Osteoblast (primary cell): ENCODE measurements at regions not wholly inside any gene's neighbourhood (a gene's known extent, or its start where the extent isn't known, plus 50 kb on each side); places are given as distances from the start of the nearest gene placed in this dataset.
"Not testable (repeated sequence)": the region's sequence is repeated elsewhere in the genome, so short reads cannot be mapped to it uniquely, and the experiment has no call there.

ENCODE experiments used
- DNase-seq: peaks from one replicate; pipeline ENCODE4 v3.0.0; 2011; ENCODE audit warnings: low spot score, mixed read lengths; ENCODE audit not compliant: insufficient read length; ENCODE audit errors: missing footprints
- H2AFZ ChIP-seq: 2 replicates; pipeline ENCODE4 v1.6.0; 2011; ENCODE audit warnings: mild to moderate bottlenecking, low read length
- H3K27ac ChIP-seq: 2 replicates; pipeline ENCODE4 v1.5.1; 2011; ENCODE audit warnings: mild to moderate bottlenecking, low read depth, low read length, moderate library complexity
- H3K27me3 ChIP-seq: 2 replicates; pipeline ENCODE4 v1.6.0; 2012; ENCODE audit warnings: mild to moderate bottlenecking, control low read depth, inconsistent platforms, low read length, moderate library complexity; ENCODE audit not compliant: insufficient read depth
- H3K36me3 ChIP-seq: 2 replicates; pipeline ENCODE4 v1.5.1; 2011; ENCODE audit warnings: mild to moderate bottlenecking, low read length, control low read depth, moderate library complexity; ENCODE audit not compliant: insufficient read depth
- H3K4me1 ChIP-seq: 2 replicates; pipeline ENCODE4 v1.5.1; 2011; ENCODE audit warnings: mild to moderate bottlenecking, low read length, control low read depth, moderate library complexity; ENCODE audit not compliant: insufficient read depth
- H3K4me2 ChIP-seq: 2 replicates; pipeline ENCODE4 v1.6.0; 2011; ENCODE audit warnings: mild to moderate bottlenecking, low read length; ENCODE audit not compliant: insufficient read depth
- H3K4me3 ChIP-seq: fragments of 200-600 bp; sonication (generic); 3 replicates; pipeline ENCODE4 v1.5.1; 2012; ENCODE audit warnings: mild to moderate bottlenecking, low read length, inconsistent platforms; ENCODE audit not compliant: insufficient read depth
- H3K79me2 ChIP-seq: 2 replicates; pipeline ENCODE4 v1.6.0; 2012; ENCODE audit warnings: mild to moderate bottlenecking, low read length, control low read depth, inconsistent platforms; ENCODE audit not compliant: insufficient read depth
- H3K9me3 ChIP-seq: 2 replicates; pipeline ENCODE4 v1.5.1; 2011; ENCODE audit warnings: low read depth, low read length, control low read depth
- H4K20me1 ChIP-seq: 2 replicates; pipeline ENCODE4 v1.6.0; 2012; ENCODE audit warnings: mild to moderate bottlenecking, low read length, control low read depth; ENCODE audit not compliant: insufficient read depth
- CTCF ChIP-seq: IDR thresholded peaks from 2 replicates; pipeline ENCODE4 v1.5.1; 2011; ENCODE audit warnings: mild to moderate bottlenecking, low read depth, low read length, moderate library complexity; ENCODE audit errors: extremely low read depth

GRCh38 chr9:42275141-42275540, 91.7 kb downstream of the SPATA31A6 start:
- H3K79me2 ChIP-seq: no peaks in the 10 kb centered on the region
- H3K9me3 ChIP-seq: no peaks in the 10 kb centered on the region
- no peaks in the 10 kb centered on the region for H3K4me1 ChIP-seq
- no peak for DNase-seq
- no peaks in the 10 kb centered on the region for H3K36me3 ChIP-seq
- TF ChIP-seq CTCF: no peak
- H2AFZ ChIP-seq: no peak overlapping the region
- no peak overlapping the region for H3K4me2 ChIP-seq
- H3K27me3 ChIP-seq: no peaks in the 10 kb centered on the region
- no peak overlapping the region for H3K4me3 ChIP-seq
- no peak overlapping the region for H3K27ac ChIP-seq
- no peaks in the 10 kb centered on the region for H4K20me1 ChIP-seq

- not testable (repeated sequence) for H3K27me3 ChIP-seq, H4K20me1 ChIP-seq, H3K4me3 ChIP-seq, H3K27ac ChIP-seq, H3K4me2 ChIP-seq, DNase-seq, H2AFZ ChIP-seq, H3K36me3 ChIP-seq, H3K4me1 ChIP-seq, H3K9me3 ChIP-seq, H3K79me2 ChIP-seq
Measured at GRCh38 chr9:42282531-42283178, 99.2 kb downstream of the SPATA31A6 start.

- DNase-seq, H3K27ac ChIP-seq, H3K36me3 ChIP-seq, H3K4me1 ChIP-seq, H2AFZ ChIP-seq, H3K4me2 ChIP-seq, H3K9me3 ChIP-seq, H3K4me3 ChIP-seq, H4K20me1 ChIP-seq, H3K79me2 ChIP-seq, H3K27me3 ChIP-seq: not testable (repeated sequence)
Measured at GRCh38 chr9:42283179-42283543, 99.7 kb downstream of the SPATA31A6 start.

GRCh38 chr9:42286145-42286845, 102.8 kb downstream of the SPATA31A6 start:
- H3K27me3 ChIP-seq, H2AFZ ChIP-seq, H3K79me2 ChIP-seq, H3K9me3 ChIP-seq, H4K20me1 ChIP-seq, DNase-seq, H3K4me2 ChIP-seq, H3K4me3 ChIP-seq, H3K36me3 ChIP-seq, H3K4me1 ChIP-seq, H3K27ac ChIP-seq: not testable (repeated sequence)

- H3K36me3 ChIP-seq, H3K4me1 ChIP-seq, H3K27ac ChIP-seq, H2AFZ ChIP-seq, H3K79me2 ChIP-seq, H3K4me3 ChIP-seq, DNase-seq, H3K9me3 ChIP-seq, H3K4me2 ChIP-seq, H3K27me3 ChIP-seq, H4K20me1 ChIP-seq: not testable (repeated sequence)
Measured at GRCh38 chr9:42288002-42288864, 104.8 kb downstream of the SPATA31A6 start.

- H3K4me1 ChIP-seq, H3K9me3 ChIP-seq, DNase-seq, H3K36me3 ChIP-seq, H4K20me1 ChIP-seq, H3K4me3 ChIP-seq, H2AFZ ChIP-seq, H3K79me2 ChIP-seq, H3K27me3 ChIP-seq, H3K4me2 ChIP-seq, H3K27ac ChIP-seq: not testable (repeated sequence)
Measured at GRCh38 chr9:42288865-42289229, 105.4 kb downstream of the SPATA31A6 start.

- not testable (repeated sequence) for H3K4me3 ChIP-seq, H3K4me1 ChIP-seq, H2AFZ ChIP-seq, H3K79me2 ChIP-seq, H3K36me3 ChIP-seq, H3K4me2 ChIP-seq, H4K20me1 ChIP-seq, H3K27me3 ChIP-seq, H3K9me3 ChIP-seq, DNase-seq, H3K27ac ChIP-seq
Measured at GRCh38 chr9:42300124-42300523, 116.7 kb downstream of the SPATA31A6 start.

- H3K4me2 ChIP-seq, H3K4me3 ChIP-seq, H3K79me2 ChIP-seq, DNase-seq, H3K36me3 ChIP-seq, H3K27ac ChIP-seq, H3K9me3 ChIP-seq, H2AFZ ChIP-seq, H4K20me1 ChIP-seq, H3K27me3 ChIP-seq, H3K4me1 ChIP-seq: not testable (repeated sequence)
Measured at GRCh38 chr9:42306625-42307024, 123.2 kb downstream of the SPATA31A6 start.
